ENCODE measurements at regions not wholly inside any gene's neighbourhood (a gene's known extent, or its start where the extent isn't known, plus 50 kb on each side); places are given as distances from the start of the nearest gene placed in this dataset.

DNA sequence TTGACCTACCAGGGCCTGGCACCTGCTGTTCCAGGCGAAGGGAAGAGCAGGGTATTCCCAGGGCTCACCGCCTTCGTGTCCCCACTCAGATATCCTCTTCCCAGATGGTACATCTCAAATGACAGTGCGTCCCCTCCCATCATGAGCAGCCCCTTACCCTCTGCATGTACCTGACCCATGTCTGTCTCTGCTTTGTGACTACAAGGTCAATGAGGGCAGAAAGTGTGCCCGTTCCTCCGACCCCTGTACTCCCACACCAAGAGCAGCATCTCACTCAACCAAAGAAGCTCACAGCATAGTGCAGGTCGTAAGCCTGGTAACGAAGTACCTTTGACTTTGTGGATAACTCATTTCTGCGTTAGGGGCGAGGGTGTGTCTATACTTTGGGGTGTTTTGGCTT lies 142.6 kb downstream of the KATNIP start:
- TF ChIP-seq, protein P1, sequence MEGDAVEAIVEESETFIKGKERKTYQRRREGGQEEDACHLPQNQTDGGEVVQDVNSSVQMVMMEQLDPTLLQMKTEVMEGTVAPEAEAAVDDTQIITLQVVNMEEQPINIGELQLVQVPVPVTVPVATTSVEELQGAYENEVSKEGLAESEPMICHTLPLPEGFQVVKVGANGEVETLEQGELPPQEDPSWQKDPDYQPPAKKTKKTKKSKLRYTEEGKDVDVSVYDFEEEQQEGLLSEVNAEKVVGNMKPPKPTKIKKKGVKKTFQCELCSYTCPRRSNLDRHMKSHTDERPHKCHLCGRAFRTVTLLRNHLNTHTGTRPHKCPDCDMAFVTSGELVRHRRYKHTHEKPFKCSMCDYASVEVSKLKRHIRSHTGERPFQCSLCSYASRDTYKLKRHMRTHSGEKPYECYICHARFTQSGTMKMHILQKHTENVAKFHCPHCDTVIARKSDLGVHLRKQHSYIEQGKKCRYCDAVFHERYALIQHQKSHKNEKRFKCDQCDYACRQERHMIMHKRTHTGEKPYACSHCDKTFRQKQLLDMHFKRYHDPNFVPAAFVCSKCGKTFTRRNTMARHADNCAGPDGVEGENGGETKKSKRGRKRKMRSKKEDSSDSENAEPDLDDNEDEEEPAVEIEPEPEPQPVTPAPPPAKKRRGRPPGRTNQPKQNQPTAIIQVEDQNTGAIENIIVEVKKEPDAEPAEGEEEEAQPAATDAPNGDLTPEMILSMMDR (IDR thresholded peaks at IDR 0.05; ENCODE audit: control extremely low read depth, extremely low read depth): no peak
- Histone ChIP-seq H3K9ac (ENCODE audit: insufficient read depth in 1 of 2, low read length in 2 of 2) (no peak overlapping the region), H3K4me1 (ENCODE audit: control insufficient read depth in 5 of 5, insufficient read depth in 5 of 5, low read length in 5 of 5) (peaks cover 0 to 1% (median 0%) of the 10 kb centered on the region in 5 donors), H3K27ac (ENCODE audit: low read depth in 1 of 2, low read length in 1 of 2) (no peak overlapping the region), H3K36me3 (ENCODE audit: control insufficient read depth in 4 of 4, insufficient read depth in 4 of 4, low read length in 4 of 4) (peaks cover 0 to 2% (median 0%) of the 10 kb centered on the region in 4 donors), H3K27me3 (ENCODE audit: control insufficient read depth in 3 of 3, insufficient read depth in 3 of 3, low read length in 2 of 3) (no peaks in the 10 kb centered on the region), H3K4me3 (no peak overlapping the region), H3K9me3 (ENCODE audit: control insufficient read depth in 4 of 4, insufficient read depth in 3 of 4, low read length in 3 of 4) (no peaks in the 10 kb centered on the region)
- no peak for ATAC-seq (ENCODE audit: insufficient read depth, low FRiP score)
- WGBS, 2 donors: 94 to 96% methylated on average over 10 of the region's 10 CpGs
- DNase-seq: no peak

DNA sequence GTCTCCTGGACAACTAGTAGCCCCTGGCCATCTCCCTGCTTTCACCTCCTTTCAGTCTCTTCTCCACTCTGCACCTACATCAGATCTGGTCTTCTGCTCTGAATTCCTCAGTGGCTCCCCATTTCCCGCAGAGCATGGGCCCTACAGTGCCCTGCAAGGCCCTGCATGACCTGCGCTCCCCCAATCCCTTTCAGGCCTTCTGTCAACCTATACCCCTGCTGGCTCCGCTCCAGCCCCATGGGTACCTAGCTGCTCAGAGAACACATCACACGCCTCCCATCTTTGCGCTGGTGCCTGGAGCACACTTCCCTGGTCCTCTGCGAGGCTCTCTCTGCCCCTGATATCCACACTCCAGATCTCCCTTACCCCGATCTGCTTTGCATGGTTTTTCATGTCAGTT lies 145.2 kb downstream of the KATNIP start:
- ATAC-seq (ENCODE audit: insufficient read depth, low FRiP score) (no peak), DNase-seq (no peak)
- H3K9me3 ChIP-seq (ENCODE audit: control insufficient read depth in 4 of 4, insufficient read depth in 3 of 4, low read length in 3 of 4): no peaks in the 10 kb centered on the region
- no peak overlapping the region for H3K4me3 ChIP-seq
- H3K27me3 ChIP-seq (ENCODE audit: control insufficient read depth in 3 of 3, insufficient read depth in 3 of 3, low read length in 2 of 3): no peaks in the 10 kb centered on the region
- no peak overlapping the region for H3K27ac ChIP-seq (ENCODE audit: low read depth in 1 of 2, low read length in 1 of 2)
- TF ChIP-seq, protein P1 (IDR thresholded peaks at IDR 0.05; ENCODE audit: control extremely low read depth, extremely low read depth): no peak
- H3K9ac ChIP-seq (ENCODE audit: insufficient read depth in 1 of 2, low read length in 2 of 2): no peak overlapping the region
- peaks cover 0 to 16% (median 5%) of the 10 kb centered on the region in 4 donors for H3K36me3 ChIP-seq (ENCODE audit: control insufficient read depth in 4 of 4, insufficient read depth in 4 of 4, low read length in 4 of 4)
- H3K4me1 ChIP-seq (ENCODE audit: control insufficient read depth in 5 of 5, insufficient read depth in 5 of 5, low read length in 5 of 5): peaks cover 0 to 1% (median 0%) of the 10 kb centered on the region in 5 donors
- 96 to 98% methylated on average over 7 of the region's 7 CpGs for WGBS, 2 donors

DNA sequence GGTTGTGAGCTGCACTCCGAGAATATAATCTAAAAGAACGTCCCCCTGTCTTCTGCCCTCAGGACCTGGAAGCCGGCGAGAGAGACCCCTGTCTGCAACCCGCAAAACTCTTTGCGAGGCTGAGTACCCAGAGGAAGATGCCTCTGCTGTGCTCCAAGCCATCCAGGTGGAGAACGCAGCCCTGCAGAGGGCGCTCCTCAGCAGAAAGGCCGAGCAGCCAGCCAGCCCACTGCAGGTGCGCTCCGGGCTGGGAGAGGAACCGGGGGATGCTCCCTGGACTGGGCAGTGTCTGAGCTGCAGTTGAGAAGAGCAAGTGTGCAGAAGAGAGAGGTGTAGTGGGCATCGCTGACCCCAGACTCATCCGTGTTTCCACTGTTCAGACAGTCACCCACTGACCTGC lies 148.3 kb downstream of the KATNIP start:
- peaks cover 0 to 19% (median 8%) of the 10 kb centered on the region in 4 donors for H3K36me3 ChIP-seq (ENCODE audit: control insufficient read depth in 4 of 4, insufficient read depth in 4 of 4, low read length in 4 of 4)
- no peak overlapping the region for H3K27ac ChIP-seq (ENCODE audit: low read depth in 1 of 2, low read length in 1 of 2)
- DNase-seq (no peak), ATAC-seq (ENCODE audit: insufficient read depth, low FRiP score) (no peak)
- H3K9ac ChIP-seq (ENCODE audit: insufficient read depth in 1 of 2, low read length in 2 of 2): no peak overlapping the region
- H3K4me1 ChIP-seq (ENCODE audit: control insufficient read depth in 5 of 5, insufficient read depth in 5 of 5, low read length in 5 of 5): peaks cover 0 to 1% (median 0%) of the 10 kb centered on the region in 5 donors
- H3K9me3 ChIP-seq (ENCODE audit: control insufficient read depth in 4 of 4, insufficient read depth in 3 of 4, low read length in 3 of 4): no peaks in the 10 kb centered on the region
- no peaks in the 10 kb centered on the region for H3K27me3 ChIP-seq (ENCODE audit: control insufficient read depth in 3 of 3, insufficient read depth in 3 of 3, low read length in 2 of 3)
- WGBS, 2 donors: 84 to 86% methylated on average over 14 of the region's 14 CpGs
- TF ChIP-seq, protein P1 (IDR thresholded peaks at IDR 0.05; ENCODE audit: control extremely low read depth, extremely low read depth): no peak
- H3K4me3 ChIP-seq: no peak overlapping the region

DNA sequence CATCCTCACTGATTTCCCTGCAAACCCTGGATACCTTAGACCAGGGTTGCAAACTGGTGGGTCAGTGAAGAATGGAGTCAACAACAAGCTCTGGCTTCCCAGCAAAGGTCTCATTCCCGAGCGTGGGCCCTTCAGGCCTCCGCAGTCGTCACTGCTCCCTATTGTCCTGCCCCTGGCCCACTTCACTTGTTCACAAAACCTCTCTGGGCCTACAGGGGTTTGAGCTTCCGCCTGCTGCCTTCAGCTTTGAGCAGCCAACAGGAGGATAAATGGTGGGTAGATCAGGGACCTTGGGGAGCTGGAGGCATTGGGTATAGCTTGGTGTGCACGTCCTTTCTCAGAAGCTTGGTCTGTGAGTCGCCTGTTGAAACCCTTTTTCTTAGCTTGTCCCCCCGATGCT lies 148.8 kb downstream of the KATNIP start:
- TF ChIP-seq, protein P1 (IDR thresholded peaks at IDR 0.05; ENCODE audit: control extremely low read depth, extremely low read depth): no peak
- H3K9me3 ChIP-seq (ENCODE audit: control insufficient read depth in 4 of 4, insufficient read depth in 3 of 4, low read length in 3 of 4): no peaks in the 10 kb centered on the region
- no peak for DNase-seq
- H3K36me3 ChIP-seq (ENCODE audit: control insufficient read depth in 4 of 4, insufficient read depth in 4 of 4, low read length in 4 of 4): peaks cover 0 to 19% (median 8%) of the 10 kb centered on the region in 4 donors
- H3K4me3 ChIP-seq: no peak overlapping the region
- WGBS, 2 donors: 95 to 97% methylated on average over 8 of the region's 8 CpGs
- H3K4me1 ChIP-seq (ENCODE audit: control insufficient read depth in 5 of 5, insufficient read depth in 5 of 5, low read length in 5 of 5): peaks cover 0 to 2% (median 0%) of the 10 kb centered on the region in 5 donors
- no peak for ATAC-seq (ENCODE audit: insufficient read depth, low FRiP score)
- H3K27me3 ChIP-seq (ENCODE audit: control insufficient read depth in 3 of 3, insufficient read depth in 3 of 3, low read length in 2 of 3): no peaks in the 10 kb centered on the region
- no peak overlapping the region for H3K27ac ChIP-seq (ENCODE audit: low read depth in 1 of 2, low read length in 1 of 2)
- no peak overlapping the region for H3K9ac ChIP-seq (ENCODE audit: insufficient read depth in 1 of 2, low read length in 2 of 2)
